Liver (tissue), 8 donors: ENCODE measurements at regions not wholly inside any gene's neighbourhood (a gene's known extent, or its start where the extent isn't known, plus 50 kb on each side); places are given as distances from the start of the nearest gene placed in this dataset.

Experiments used
- DNase-seq: peaks from one replicate; pipeline ENCODE4 v3.0.0-alpha.2; 2017; ENCODE audit warnings: low spot score
- H3K27ac ChIP-seq, 2 donors: one replicate each; pipeline ENCODE4 v1.7.0; 2013; ENCODE audit warnings: inconsistent platforms in 2 of 2, low read length in 2 of 2, control low read depth in 1 of 2, low read depth in 1 of 2, mild to moderate bottlenecking in 1 of 2
- H3K27me3 ChIP-seq, 4 donors: one replicate each; pipeline versions ENCODE4 v1.6.1 to v1.7.0; 2013; ENCODE audit warnings: low read length in 3 of 4, inconsistent platforms in 1 of 4, mild to moderate bottlenecking in 1 of 4, moderate library complexity in 1 of 4; ENCODE audit not compliant: control insufficient read depth in 4 of 4, insufficient read depth in 4 of 4
- H3K36me3 ChIP-seq, 4 donors: one replicate each; pipeline versions ENCODE4 v1.6.1 to v1.7.0; 2013; ENCODE audit warnings: low read length in 3 of 4, mild to moderate bottlenecking in 3 of 4, low read depth in 1 of 4, moderate library complexity in 1 of 4; ENCODE audit not compliant: control insufficient read depth in 4 of 4, insufficient read depth in 3 of 4
- H3K4me1 ChIP-seq, 4 donors: one replicate each; pipeline versions ENCODE4 v1.6.1 to v1.7.0; 2013; ENCODE audit warnings: low read length in 3 of 4, mild to moderate bottlenecking in 3 of 4, moderate library complexity in 1 of 4; ENCODE audit not compliant: control insufficient read depth in 4 of 4, insufficient read depth in 4 of 4
- H3K4me3 ChIP-seq, 3 donors: one replicate each; pipeline versions ENCODE4 v1.6.1 to v1.7.0; 2013; ENCODE audit warnings: low read length in 3 of 3, control low read depth in 1 of 3, low read depth in 1 of 3, mild to moderate bottlenecking in 1 of 3
- H3K9ac ChIP-seq, 2 donors: one replicate each; pipeline ENCODE4 v1.7.0; 2013; ENCODE audit warnings: low read length in 2 of 2, mild to moderate bottlenecking in 2 of 2, moderate library complexity in 2 of 2, control low read depth in 1 of 2, low read depth in 1 of 2
- H3K9me3 ChIP-seq, 4 donors: one replicate each; pipeline versions ENCODE4 v1.6.1 to v1.7.0; 2013; ENCODE audit warnings: low read length in 3 of 4; ENCODE audit not compliant: control insufficient read depth in 4 of 4
- EGR1 ChIP-seq, 2 donors: IDR thresholded peaks; 2 replicates each; pipeline ENCODE4 v1.6.1; 2016 to 2018; ENCODE audit warnings: antibody characterized with exemption in 2 of 2, low read depth in 2 of 2
- FOXA1 ChIP-seq: IDR thresholded peaks from 2 replicates; pipeline ENCODE4 v1.6.1; 2016; ENCODE audit warnings: antibody characterized with exemption
- FOXA2 ChIP-seq: IDR thresholded peaks from 2 replicates; pipeline ENCODE4 v1.6.1; 2016; ENCODE audit warnings: antibody characterized with exemption
- GABPA ChIP-seq, 2 donors: IDR thresholded peaks in 1 of 2; conservative IDR thresholded peaks in 1 of 2; 2 replicates each; pipeline ENCODE4 v1.6.1; 2016; ENCODE audit warnings: antibody characterized with exemption in 2 of 2, mild to moderate bottlenecking in 1 of 2, moderate library complexity in 1 of 2
- HNF4A ChIP-seq, 2 donors: conservative IDR thresholded peaks; 2 replicates each; pipeline ENCODE4 v1.6.1; 2016; ENCODE audit warnings: antibody characterized with exemption in 2 of 2, mild to moderate bottlenecking in 2 of 2
- HNF4G ChIP-seq: IDR thresholded peaks from 2 replicates; pipeline ENCODE4 v1.6.1; 2016; ENCODE audit warnings: antibody characterized with exemption
- JUND ChIP-seq, 2 donors: IDR thresholded peaks; 2 replicates each; pipeline ENCODE4 v1.6.1; 2016; ENCODE audit warnings: antibody characterized with exemption in 2 of 2
- MAX ChIP-seq: IDR thresholded peaks from 2 replicates; pipeline ENCODE4 v1.6.1; 2016; ENCODE audit warnings: antibody characterized with exemption
- NR2F2 ChIP-seq: IDR thresholded peaks from 2 replicates; pipeline ENCODE4 v1.6.1; 2016; ENCODE audit warnings: antibody characterized with exemption
- RAD21 ChIP-seq, 2 donors: IDR thresholded peaks; 2 replicates each; pipeline ENCODE4 v1.6.1; 2016; ENCODE audit warnings: antibody characterized with exemption in 2 of 2, mild to moderate bottlenecking in 2 of 2
- REST ChIP-seq: IDR thresholded peaks from 2 replicates; pipeline ENCODE4 v1.6.1; 2016; ENCODE audit warnings: antibody characterized with exemption, mild to moderate bottlenecking
- RXRA ChIP-seq, 2 donors: IDR thresholded peaks; 2 replicates each; pipeline ENCODE4 v1.6.1; 2017 to 2018; ENCODE audit warnings: antibody characterized with exemption in 2 of 2, mild to moderate bottlenecking in 1 of 2
- SP1 ChIP-seq: IDR thresholded peaks from 2 replicates; pipeline ENCODE4 v1.6.1; 2018; ENCODE audit warnings: antibody characterized with exemption, mild to moderate bottlenecking
- TAF1 ChIP-seq: conservative IDR thresholded peaks from 2 replicates; pipeline ENCODE4 v1.6.1; 2016; ENCODE audit warnings: antibody characterized with exemption, mild to moderate bottlenecking
- YY1 ChIP-seq: IDR thresholded peaks from 2 replicates; pipeline ENCODE4 v1.6.1; 2016; ENCODE audit warnings: antibody characterized with exemption, mild to moderate bottlenecking
- ZBTB33 ChIP-seq: IDR thresholded peaks from 2 replicates; pipeline ENCODE4 v1.6.1; 2016; ENCODE audit warnings: antibody characterized with exemption
- WGBS: extraction: QIAGEN DNeasy Blood & Tissue Kit; methylation state at CpG from one replicate; pipeline ENCODE4 v1.1.7; 2013; 5-methylcytosine and 5-hydroxymethylcytosine counted together
- TF ChIP-seq, protein P1 (sequence below): fragments of 150-350 bp; IDR thresholded peaks from 2 replicates; pipeline ENCODE4 v1.5.1; 2017; ENCODE audit warnings: improper control_type of control experiment, low read depth, low read length; ENCODE audit not compliant: missing input control
- TF ChIP-seq, protein P2 (sequence below): IDR thresholded peaks from 2 replicates; pipeline ENCODE4 v1.6.1; 2016; ENCODE audit warnings: antibody characterized with exemption
- donor health status: healthy.
- donor health status: healthy.
- donor health status: healthy.
- donor health status: healthy.
- donor health status: healthy.

DNA sequence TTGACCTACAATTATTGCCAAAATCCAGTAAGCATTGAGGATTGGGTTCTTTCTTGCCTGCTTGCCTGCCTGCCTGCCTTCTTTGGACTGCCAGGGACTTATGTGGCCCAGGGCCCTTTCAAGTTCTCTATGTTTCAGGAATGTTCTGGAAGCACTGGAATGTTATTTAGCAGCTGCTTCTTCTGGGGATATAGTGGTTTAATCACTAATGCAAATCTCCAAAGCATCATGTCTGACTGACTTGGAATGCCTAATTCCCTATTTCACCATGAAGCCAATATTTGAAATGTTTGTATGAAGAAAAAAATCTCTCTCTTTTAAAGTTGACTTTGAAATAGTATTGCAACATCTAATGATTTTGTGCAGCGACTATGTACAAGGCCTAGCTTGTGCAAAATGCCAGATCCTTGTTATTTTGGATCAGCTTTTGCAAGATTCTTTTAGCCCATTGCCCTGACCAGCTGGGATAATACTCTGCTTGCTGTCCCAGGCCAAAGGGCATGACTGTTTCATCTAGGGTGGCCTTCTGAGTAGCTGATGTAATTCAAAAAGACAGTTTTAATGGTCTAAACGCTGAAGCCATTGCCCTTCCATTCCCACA, 204.6 kb downstream of the RND3 start:
- H3K27ac ChIP-seq: peak overlapping the region; percentile 32 to 68
- 15% methylated on average over 2 of the region's 2 CpGs for WGBS
- peaks cover 4 to 14% (median 11%) of the 10 kb centered on the region in 4 donors for H3K4me1 ChIP-seq
- no peak overlapping the region for H3K4me3 ChIP-seq
- H3K36me3 ChIP-seq: no peaks in the 10 kb centered on the region
- DNase-seq: no peak
- H3K9me3 ChIP-seq: no peaks in the 10 kb centered on the region
- no peaks in the 10 kb centered on the region for H3K27me3 ChIP-seq
- TF ChIP-seq HNF4G (peak; percentile 65), ZBTB33 (peak; percentile 84), REST (peak; percentile 39), HNF4A (conservative IDR thresholded peaks at IDR 0.05) (peak; percentile 92), MAX (peak; percentile 92), NR2F2 (peak; percentile 97), FOXA1 (no peak), EGR1 (IDR thresholded peaks at IDR 0.05; ENCODE audit: low read depth in 2 of 2) (peak in 1 of 2 donors; percentile 38), FOXA2 (peak; percentile 42), RXRA (IDR thresholded peaks at IDR 0.05) (peak; percentile 91 to 92), YY1 (peak; percentile 92), SP1 (peak; percentile 84), TAF1 (no peak), RAD21 (IDR thresholded peaks at IDR 0.05) (peak; percentile 66 to 75), GABPA (IDR thresholded peaks at IDR 0.05 in 1 of 2, conservative IDR thresholded peaks at IDR 0.05 in 1 of 2) (no peak), JUND (IDR thresholded peaks at IDR 0.05) (peak; percentile 77 to 80)
- TF ChIP-seq, protein P1, sequence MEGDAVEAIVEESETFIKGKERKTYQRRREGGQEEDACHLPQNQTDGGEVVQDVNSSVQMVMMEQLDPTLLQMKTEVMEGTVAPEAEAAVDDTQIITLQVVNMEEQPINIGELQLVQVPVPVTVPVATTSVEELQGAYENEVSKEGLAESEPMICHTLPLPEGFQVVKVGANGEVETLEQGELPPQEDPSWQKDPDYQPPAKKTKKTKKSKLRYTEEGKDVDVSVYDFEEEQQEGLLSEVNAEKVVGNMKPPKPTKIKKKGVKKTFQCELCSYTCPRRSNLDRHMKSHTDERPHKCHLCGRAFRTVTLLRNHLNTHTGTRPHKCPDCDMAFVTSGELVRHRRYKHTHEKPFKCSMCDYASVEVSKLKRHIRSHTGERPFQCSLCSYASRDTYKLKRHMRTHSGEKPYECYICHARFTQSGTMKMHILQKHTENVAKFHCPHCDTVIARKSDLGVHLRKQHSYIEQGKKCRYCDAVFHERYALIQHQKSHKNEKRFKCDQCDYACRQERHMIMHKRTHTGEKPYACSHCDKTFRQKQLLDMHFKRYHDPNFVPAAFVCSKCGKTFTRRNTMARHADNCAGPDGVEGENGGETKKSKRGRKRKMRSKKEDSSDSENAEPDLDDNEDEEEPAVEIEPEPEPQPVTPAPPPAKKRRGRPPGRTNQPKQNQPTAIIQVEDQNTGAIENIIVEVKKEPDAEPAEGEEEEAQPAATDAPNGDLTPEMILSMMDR: no peak
- TF ChIP-seq, protein P2, sequence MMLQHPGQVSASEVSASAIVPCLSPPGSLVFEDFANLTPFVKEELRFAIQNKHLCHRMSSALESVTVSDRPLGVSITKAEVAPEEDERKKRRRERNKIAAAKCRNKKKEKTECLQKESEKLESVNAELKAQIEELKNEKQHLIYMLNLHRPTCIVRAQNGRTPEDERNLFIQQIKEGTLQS: peak; percentile 83
- no peak overlapping the region for H3K9ac ChIP-seq
